Esophagus (tissue), 2 donors: ENCODE measurements at regions not wholly inside any gene's neighbourhood (a gene's known extent, or its start where the extent isn't known, plus 50 kb on each side); places are given as distances from the start of the nearest gene placed in this dataset.
"Not testable (repeated sequence)": the region's sequence is repeated elsewhere in the genome, so short reads cannot be mapped to it uniquely, and the experiment has no call there.

Experiments
- H3K27ac ChIP-seq, 2 donors: one replicate each; pipeline ENCODE4 v1.5.1; 2013; ENCODE audit warnings: low read depth in 2 of 2, mild to moderate bottlenecking in 2 of 2, inconsistent platforms in 1 of 2, low read length in 1 of 2, moderate library complexity in 1 of 2
- H3K27me3 ChIP-seq, 2 donors: one replicate each; pipeline ENCODE4 v1.6.1; 2013; ENCODE audit warnings: low read length in 2 of 2, control low read depth in 1 of 2, mild to moderate bottlenecking in 1 of 2; ENCODE audit not compliant: insufficient read depth in 2 of 2, control insufficient read depth in 1 of 2
- H3K36me3 ChIP-seq, 2 donors: one replicate each; pipeline ENCODE4 v1.6.1; 2013; ENCODE audit warnings: low read length in 1 of 2; ENCODE audit not compliant: control insufficient read depth in 2 of 2, insufficient read depth in 2 of 2
- H3K4me1 ChIP-seq, 2 donors: one replicate each; pipeline ENCODE4 v1.6.1; 2013; ENCODE audit warnings: low read length in 1 of 2; ENCODE audit not compliant: control insufficient read depth in 2 of 2, insufficient read depth in 2 of 2
- H3K4me3 ChIP-seq, 2 donors: one replicate each; pipeline ENCODE4 v1.5.1; 2013; ENCODE audit warnings: low read length in 2 of 2, mild to moderate bottlenecking in 2 of 2, low read depth in 1 of 2, moderate library complexity in 1 of 2
- H3K9me3 ChIP-seq, 2 donors: one replicate each; pipeline ENCODE4 v1.6.1; 2013; ENCODE audit warnings: mild to moderate bottlenecking in 2 of 2, low read depth in 1 of 2, low read length in 1 of 2, moderate library complexity in 1 of 2; ENCODE audit not compliant: control insufficient read depth in 2 of 2, insufficient read depth in 1 of 2
- WGBS, 2 donors: extraction: QIAGEN DNeasy Blood & Tissue Kit; methylation state at CpG; one replicate each; pipeline ENCODE4 v1.1.7; 2013; 5-methylcytosine and 5-hydroxymethylcytosine counted together
- donor health status: healthy with polysubstance abuse.
- donor health status: Bipolar disorder and iron deficiency.

DNA sequence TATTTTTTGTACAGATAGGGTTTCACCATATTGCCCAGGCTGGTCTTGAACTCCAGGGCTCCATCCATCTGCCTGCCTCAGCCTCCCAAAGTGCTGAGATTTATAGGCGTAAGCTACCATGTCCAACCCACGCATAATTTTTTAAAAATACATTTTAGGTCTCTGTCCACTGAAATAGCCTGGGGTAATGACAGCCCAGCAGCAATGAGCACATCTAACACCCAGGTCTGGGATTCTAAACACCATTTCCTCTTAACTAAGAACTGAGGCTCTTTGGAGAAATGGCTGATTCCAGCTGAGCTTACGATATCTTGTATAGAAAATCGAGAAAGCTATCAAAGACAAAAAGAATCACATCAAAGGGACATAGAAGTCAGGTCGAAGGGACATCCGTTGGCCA, 245.3 kb downstream of the PARN start:
- no peak overlapping the region for H3K4me3 ChIP-seq
- WGBS, 2 donors = 86 to 94% methylated on average over 6 of the region's 6 CpGs
- no peak overlapping the region for H3K27ac ChIP-seq
- H3K36me3 ChIP-seq = no peaks in the 10 kb centered on the region
- H3K9me3 ChIP-seq = no peaks in the 10 kb centered on the region
- no peaks in the 10 kb centered on the region for H3K27me3 ChIP-seq
- peaks cover 0 to 2% of the 10 kb centered on the region in 2 donors for H3K4me1 ChIP-seq

DNA sequence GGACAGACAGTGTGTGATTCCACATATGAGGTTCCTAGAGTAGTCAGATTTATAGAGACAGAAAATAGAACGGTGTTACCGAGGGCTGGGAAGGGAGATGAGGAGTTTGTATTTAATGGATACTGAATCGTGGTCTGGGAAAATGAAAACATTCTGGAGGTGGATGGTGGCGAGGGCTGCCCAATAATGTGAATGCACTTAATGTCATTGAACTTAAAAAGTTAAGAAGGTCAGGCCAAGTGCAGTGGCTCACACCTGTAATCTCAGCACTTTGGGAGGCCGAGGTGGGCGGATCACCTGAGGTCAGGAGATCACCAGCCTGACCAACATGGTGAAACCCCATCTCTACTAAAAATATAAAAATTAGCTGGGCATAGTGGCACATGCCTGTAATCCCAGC, 246.2 kb downstream of the PARN start:
- not testable (repeated sequence) for H3K27ac ChIP-seq, H3K4me3 ChIP-seq, H3K4me1 ChIP-seq, H3K9me3 ChIP-seq, H3K27me3 ChIP-seq, H3K36me3 ChIP-seq
- 93 to 94% methylated on average over 6 of the region's 6 CpGs for WGBS, 2 donors

DNA sequence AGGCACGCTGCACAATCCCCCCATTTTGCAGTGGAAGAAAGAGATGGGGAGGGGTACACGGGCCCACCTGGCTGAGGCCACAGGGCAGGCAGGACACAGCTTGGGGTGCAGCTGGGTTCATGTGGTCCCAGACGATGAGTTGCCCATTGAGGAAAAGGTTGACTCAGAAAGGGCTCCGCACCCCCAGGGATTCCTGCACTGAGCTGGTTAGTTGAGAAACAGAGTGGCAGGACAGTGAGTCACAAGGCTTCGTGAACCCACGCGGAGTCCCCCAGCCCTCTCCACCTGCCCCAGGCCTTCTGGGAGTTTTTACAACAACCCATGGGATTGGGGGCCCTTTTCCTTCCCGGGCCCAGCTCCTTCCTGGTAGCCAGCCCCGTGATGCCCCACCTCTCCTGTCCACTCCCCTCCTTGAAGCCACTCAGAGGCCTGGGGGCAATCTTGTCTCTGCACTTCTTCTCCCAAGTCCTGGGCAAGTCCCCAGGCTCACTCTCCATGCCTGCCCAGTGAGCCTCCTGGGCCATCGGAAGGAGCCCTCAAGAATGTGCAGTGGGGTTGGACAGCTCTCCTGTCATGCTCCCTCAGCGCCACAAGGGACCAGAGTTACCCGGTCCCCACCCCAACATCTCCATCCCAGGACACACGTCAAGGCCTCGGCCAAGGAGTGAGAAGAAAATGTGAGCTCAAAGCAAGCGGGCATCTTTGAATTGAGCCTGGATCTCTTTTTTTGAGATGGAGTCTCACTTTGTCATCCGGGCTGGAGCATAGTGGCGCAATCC, 251.2 kb downstream of the PARN start:
- H3K9me3 ChIP-seq = no peaks in the 10 kb centered on the region
- 85 to 90% methylated on average over 17 of the region's 17 CpGs for WGBS, 2 donors
- H3K4me3 ChIP-seq = no peak overlapping the region
- H3K27ac ChIP-seq = no peak overlapping the region
- H3K4me1 ChIP-seq = peaks cover 2 to 3% of the 10 kb centered on the region in 2 donors
- no peaks in the 10 kb centered on the region for H3K36me3 ChIP-seq
- no peaks in the 10 kb centered on the region for H3K27me3 ChIP-seq

DNA sequence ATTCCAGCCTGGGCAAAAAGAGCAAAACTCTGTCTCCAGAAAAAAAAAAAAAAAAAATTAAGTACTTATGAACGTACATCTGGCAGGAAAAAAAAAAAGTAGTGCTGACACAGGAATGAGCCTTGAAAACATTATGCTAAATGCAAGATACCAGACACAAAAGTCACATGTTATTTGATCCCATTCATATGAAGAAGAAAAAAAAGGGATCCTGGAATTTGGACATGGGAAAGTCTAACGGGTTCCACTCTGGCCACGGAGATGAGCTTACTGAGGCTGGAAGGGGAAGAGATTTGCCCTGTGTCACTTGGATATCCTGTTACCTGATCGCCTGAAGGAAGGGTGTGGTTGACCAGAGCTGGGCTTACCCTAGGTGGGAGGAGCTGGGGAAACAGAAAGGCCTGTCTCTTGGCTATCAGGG, 251.9 kb downstream of the PARN start:
- H3K9me3 ChIP-seq = no peaks in the 10 kb centered on the region
- no peak overlapping the region for H3K27ac ChIP-seq
- 20 to 34% methylated on average over 4 of the region's 4 CpGs for WGBS, 2 donors
- H3K4me3 ChIP-seq = no peak overlapping the region
- H3K4me1 ChIP-seq = peaks cover 2 to 3% of the 10 kb centered on the region in 2 donors
- H3K36me3 ChIP-seq = no peaks in the 10 kb centered on the region
- H3K27me3 ChIP-seq = no peaks in the 10 kb centered on the region

DNA sequence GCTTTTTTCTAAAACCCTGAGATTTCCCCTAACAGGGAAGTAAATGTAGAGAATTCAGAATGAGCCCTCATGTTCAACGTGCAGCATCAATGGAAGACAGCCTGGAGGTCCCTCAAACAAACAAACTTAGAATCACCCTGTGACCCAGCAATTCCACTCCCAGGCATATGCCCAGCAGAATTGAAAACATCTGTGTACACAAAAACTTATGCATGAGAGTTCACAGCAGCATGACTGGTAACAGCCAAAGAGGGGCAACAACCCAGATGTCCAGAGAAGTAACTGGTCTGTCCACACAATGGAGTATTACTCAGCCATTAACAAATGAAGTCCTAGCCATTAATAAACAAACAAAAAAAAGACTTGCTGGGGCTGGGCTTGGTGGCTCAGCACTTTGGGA, 252.7 kb downstream of the PARN start:
- WGBS, 2 donors = 38 to 67% methylated on average over 1 of the region's 1 CpG
- H3K27me3 ChIP-seq = no peaks in the 10 kb centered on the region
- no peaks in the 10 kb centered on the region for H3K9me3 ChIP-seq
- H3K27ac ChIP-seq = no peak overlapping the region
- peaks cover 2 to 3% of the 10 kb centered on the region in 2 donors for H3K4me1 ChIP-seq
- H3K36me3 ChIP-seq = no peaks in the 10 kb centered on the region
- H3K4me3 ChIP-seq = no peak overlapping the region

DNA sequence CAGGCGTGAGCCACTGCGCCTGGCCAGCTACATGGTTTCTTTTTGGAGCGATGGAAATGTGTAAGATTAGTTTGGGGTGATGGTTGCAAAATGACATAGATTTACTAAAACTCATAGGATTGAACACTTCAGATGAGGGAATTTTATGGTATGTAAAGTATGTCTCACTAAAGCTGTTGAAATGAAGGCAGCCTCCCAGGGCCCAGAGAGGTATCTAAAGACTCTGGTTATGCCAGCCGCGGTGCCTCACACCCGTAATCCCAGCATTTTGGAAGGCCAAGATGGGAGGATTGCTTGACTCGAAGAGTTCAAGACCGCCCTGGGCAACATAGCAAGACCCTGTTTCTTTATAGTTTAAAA, 254.9 kb downstream of the PARN start:
- Histone ChIP-seq H3K9me3 (no peaks in the 10 kb centered on the region), H3K4me3 (no peak overlapping the region), H3K27ac (no peak overlapping the region), H3K4me1 (peaks cover 4 to 5% of the 10 kb centered on the region in 2 donors), H3K36me3 (no peaks in the 10 kb centered on the region), H3K27me3 (no peaks in the 10 kb centered on the region)
- WGBS, 2 donors = 96 to 97% methylated on average over 8 of the region's 8 CpGs

DNA sequence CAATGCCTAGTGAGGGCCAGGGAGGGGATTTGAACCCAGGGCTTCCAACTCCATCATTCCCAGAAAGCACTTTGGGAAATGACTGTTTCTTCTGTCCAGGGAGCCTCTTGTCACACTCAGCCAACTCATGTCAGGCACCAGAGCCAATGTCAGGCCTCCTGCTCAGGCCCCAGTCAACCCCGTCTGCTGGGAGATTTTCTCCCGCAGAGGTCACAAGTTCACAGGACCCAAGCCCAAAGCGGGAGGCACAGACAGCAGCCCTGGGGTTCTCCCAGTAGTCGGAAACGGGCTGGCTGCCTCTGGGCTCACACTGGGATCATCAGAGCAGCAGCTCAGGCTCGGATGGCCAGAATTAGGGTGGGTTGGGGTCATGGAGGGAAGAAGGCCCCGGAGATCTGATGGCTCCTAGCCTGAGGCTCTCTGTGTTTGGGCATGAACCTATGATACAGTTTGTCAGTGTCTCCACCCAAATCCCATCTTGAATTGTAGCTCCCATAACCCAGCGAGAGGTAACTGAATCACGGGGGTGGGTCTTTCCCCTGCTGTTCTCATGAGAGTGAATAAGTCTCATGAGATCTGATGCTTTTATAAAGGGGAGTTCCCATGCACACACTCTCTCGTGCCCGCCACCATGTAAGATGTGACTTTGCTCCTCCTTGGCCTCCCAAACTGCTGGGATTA, 255.5 kb downstream of the PARN start:
- no peak overlapping the region for H3K4me3 ChIP-seq
- H3K9me3 ChIP-seq = no peaks in the 10 kb centered on the region
- 82 to 87% methylated on average over 11 of the region's 11 CpGs for WGBS, 2 donors
- H3K27ac ChIP-seq = no peak overlapping the region
- H3K4me1 ChIP-seq = peaks cover 8% of the 10 kb centered on the region in 2 donors
- H3K27me3 ChIP-seq = no peaks in the 10 kb centered on the region
- no peaks in the 10 kb centered on the region for H3K36me3 ChIP-seq

DNA sequence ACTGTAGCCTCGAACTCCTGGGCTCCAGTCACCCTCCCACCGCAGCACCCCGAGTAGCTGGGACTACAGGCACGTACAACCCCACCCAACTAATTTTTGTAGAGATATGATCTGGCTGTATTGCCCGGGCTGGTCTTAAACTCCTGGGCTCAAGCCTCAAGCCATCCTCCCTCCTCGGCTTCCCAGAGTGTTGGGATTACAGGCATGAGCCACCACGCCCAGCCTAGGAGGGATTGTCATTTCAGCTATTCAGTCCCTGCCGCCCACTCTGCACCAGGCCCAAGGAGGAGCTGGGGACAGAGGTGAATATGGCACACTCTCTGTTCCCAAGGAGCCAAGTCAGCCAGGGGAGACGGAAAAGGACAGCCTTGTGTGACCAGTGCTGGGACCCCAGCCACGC, 256.2 kb downstream of the PARN start:
- H3K27me3 ChIP-seq = no peaks in the 10 kb centered on the region
- H3K4me3 ChIP-seq = no peak overlapping the region
- H3K27ac ChIP-seq = no peak overlapping the region
- H3K9me3 ChIP-seq = no peaks in the 10 kb centered on the region
- WGBS, 2 donors = 64 to 71% methylated on average over 10 of the region's 10 CpGs
- no peaks in the 10 kb centered on the region for H3K36me3 ChIP-seq
- peaks cover 8% of the 10 kb centered on the region in 2 donors for H3K4me1 ChIP-seq

DNA sequence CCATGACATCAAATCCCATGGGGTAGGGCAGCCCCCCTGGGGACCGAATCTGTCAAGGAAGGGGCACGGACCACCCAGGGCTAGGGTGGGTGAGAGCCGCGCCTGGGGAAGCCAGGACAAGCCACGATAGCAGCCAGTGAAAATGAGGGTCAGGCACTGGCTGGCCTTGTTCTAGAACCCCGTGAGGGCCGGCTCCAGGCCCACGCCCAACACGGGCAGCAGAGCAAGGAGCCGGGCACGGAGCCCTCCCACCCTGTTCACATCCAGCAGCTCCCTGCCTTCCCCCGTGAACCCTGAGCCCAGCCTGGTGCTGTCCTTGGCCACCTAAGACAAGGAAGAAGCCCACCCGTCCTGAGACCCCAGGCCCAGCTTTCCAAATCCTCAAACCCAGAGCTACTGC, 256.7 kb downstream of the PARN start:
- H3K27ac ChIP-seq = no peak overlapping the region
- H3K9me3 ChIP-seq = no peaks in the 10 kb centered on the region
- no peak overlapping the region for H3K4me3 ChIP-seq
- H3K27me3 ChIP-seq = no peaks in the 10 kb centered on the region
- H3K36me3 ChIP-seq = no peaks in the 10 kb centered on the region
- WGBS, 2 donors = 87 to 96% methylated on average over 13 of the region's 13 CpGs
- peaks cover 5 to 8% of the 10 kb centered on the region in 2 donors for H3K4me1 ChIP-seq

DNA sequence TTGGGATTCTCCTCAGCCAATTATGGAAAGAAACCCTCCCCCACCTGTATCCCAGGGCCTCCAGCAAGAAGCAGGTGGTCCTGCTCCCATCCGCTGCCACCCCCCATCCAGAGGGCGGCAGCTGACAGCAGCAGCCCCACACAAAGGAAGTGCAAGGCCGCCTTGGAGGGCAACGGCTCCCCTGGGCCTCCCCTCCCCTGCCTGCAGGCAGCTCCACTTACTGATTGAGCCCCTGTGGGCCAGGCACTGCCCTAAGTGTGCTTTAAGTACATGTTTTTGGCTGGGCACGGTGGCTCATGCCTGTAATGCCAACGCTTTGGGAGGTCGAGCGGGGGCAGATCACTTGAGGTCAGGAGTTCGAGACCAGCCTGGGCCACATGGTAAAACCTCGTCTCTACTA, 257.6 kb downstream of the PARN start:
- no peaks in the 10 kb centered on the region for H3K36me3 ChIP-seq
- WGBS, 2 donors = 72 to 75% methylated on average over 10 of the region's 10 CpGs
- H3K9me3 ChIP-seq = no peaks in the 10 kb centered on the region
- H3K27ac ChIP-seq = no peak overlapping the region
- H3K27me3 ChIP-seq = no peaks in the 10 kb centered on the region
- H3K4me1 ChIP-seq = peaks cover 6 to 8% of the 10 kb centered on the region in 2 donors
- H3K4me3 ChIP-seq = no peak overlapping the region
